Smooth muscle cell (in vitro differentiated cells): ENCODE measurements at regions not wholly inside any gene's neighbourhood (a gene's known extent, or its start where the extent isn't known, plus 50 kb on each side); places are given as distances from the start of the nearest gene placed in this dataset.

Experiments
- DNase-seq: peaks from one replicate; lab custom pipeline; 2025; ENCODE audit not compliant: unreplicated experiment; lab: John Stamatoyannopoulos, UW
- H2AFZ ChIP-seq: fragments of 200-600 bp; sonication (generic); 2 replicates; pipeline ENCODE4 v1.6.0; 2016; ENCODE audit warnings: antibody characterized with exemption, low read depth, mild to moderate bottlenecking
- H3F3A ChIP-seq: fragments of 200-600 bp; sonication (generic); 2 replicates; pipeline ENCODE4 v1.6.0; 2017; ENCODE audit warnings: antibody characterized with exemption, low read depth
- H3K27ac ChIP-seq: fragments of 200-600 bp; sonication (generic); 2 replicates; pipeline ENCODE4 v1.5.1; 2016; ENCODE audit warnings: low read depth, mild to moderate bottlenecking
- H3K27me3 ChIP-seq: fragments of 200-600 bp; sonication (generic); 2 replicates; pipeline ENCODE4 v1.6.1; 2016; ENCODE audit warnings: low read depth, mild to moderate bottlenecking
- H3K36me3 ChIP-seq: fragments of 200-600 bp; sonication (generic); 2 replicates; pipeline ENCODE4 v1.5.1; 2016; ENCODE audit warnings: low read depth
- H3K4me1 ChIP-seq: fragments of 200-600 bp; sonication (generic); 2 replicates; pipeline ENCODE4 v1.5.1; 2016; ENCODE audit warnings: low read depth
- H3K4me2 ChIP-seq: fragments of 200-600 bp; sonication (generic); 2 replicates; pipeline ENCODE4 v1.6.0; 2016; ENCODE audit warnings: mild to moderate bottlenecking
- H3K4me3 ChIP-seq: fragments of 200-600 bp; sonication (generic); 2 replicates; pipeline ENCODE4 v1.5.1; 2016; ENCODE audit warnings: mild to moderate bottlenecking
- H3K79me2 ChIP-seq: fragments of 200-600 bp; sonication (generic); 2 replicates; pipeline ENCODE4 v1.6.0; 2016; ENCODE audit warnings: low read depth, mild to moderate bottlenecking
- H3K9ac ChIP-seq: fragments of 200-600 bp; sonication (generic); 2 replicates; pipeline ENCODE4 v1.6.0; 2016; ENCODE audit warnings: low read depth
- H3K9me3 ChIP-seq: fragments of 200-600 bp; sonication (generic); replicated peaks from 2 replicates; pipeline ENCODE4 v1.5.1; 2016; ENCODE audit warnings: low read depth
- H4K20me1 ChIP-seq: fragments of 200-600 bp; sonication (generic); 2 replicates; pipeline ENCODE4 v1.6.0; 2016; ENCODE audit warnings: low read depth
- WGBS: methylation state at CpG from one replicate; pipeline ENCODE4 v1.1.7; 2016; ENCODE audit warnings: low lambda C conversion rate; 5-methylcytosine and 5-hydroxymethylcytosine counted together
- TF ChIP-seq, protein P1 (sequence below): fragments of 200-600 bp; sonication (generic); IDR thresholded peaks from 2 replicates; pipeline ENCODE4 v1.5.1; 2017; ENCODE audit warnings: borderline replicate concordance, mild to moderate bottlenecking, antibody characterized with exemption; ENCODE audit not compliant: insufficient read depth, poor library complexity, severe bottlenecking

DNA sequence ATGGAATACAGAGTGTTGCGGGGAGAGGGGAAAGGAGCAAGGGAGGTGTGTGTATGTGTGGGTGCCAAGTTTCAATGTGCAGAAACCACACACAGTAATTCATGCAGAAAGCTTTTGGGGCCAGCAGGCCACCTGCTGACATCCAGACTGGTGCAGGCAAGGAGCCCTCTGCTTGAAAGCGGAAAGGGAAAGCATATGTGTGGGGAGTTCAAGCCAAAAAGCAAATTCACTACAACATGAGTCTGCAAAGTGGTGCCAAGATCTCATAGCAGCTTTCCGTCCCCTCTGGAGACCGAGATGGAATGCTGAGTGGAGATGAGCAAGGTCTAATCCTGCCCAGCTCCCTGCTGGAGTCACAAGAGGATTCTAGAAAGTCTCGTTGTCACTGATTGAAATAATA is 159.7 kb upstream of the VLDLR start:
- Histone ChIP-seq H3K36me3 (no peaks in the 10 kb centered on the region), H3K4me3 (no peak overlapping the region), H3K4me1 (no peaks in the 10 kb centered on the region), H3K79me2 (no peaks in the 10 kb centered on the region), H4K20me1 (no peaks in the 10 kb centered on the region), H3K9me3 (no peaks in the 10 kb centered on the region), H2AFZ (no peak overlapping the region), H3F3A (no peaks in the 10 kb centered on the region), H3K4me2 (no peak overlapping the region), H3K9ac (no peak overlapping the region), H3K27me3 (no peaks in the 10 kb centered on the region), H3K27ac (no peak overlapping the region)
- 92% methylated on average over 5 of the region's 5 CpGs for WGBS
- TF ChIP-seq, protein P1, sequence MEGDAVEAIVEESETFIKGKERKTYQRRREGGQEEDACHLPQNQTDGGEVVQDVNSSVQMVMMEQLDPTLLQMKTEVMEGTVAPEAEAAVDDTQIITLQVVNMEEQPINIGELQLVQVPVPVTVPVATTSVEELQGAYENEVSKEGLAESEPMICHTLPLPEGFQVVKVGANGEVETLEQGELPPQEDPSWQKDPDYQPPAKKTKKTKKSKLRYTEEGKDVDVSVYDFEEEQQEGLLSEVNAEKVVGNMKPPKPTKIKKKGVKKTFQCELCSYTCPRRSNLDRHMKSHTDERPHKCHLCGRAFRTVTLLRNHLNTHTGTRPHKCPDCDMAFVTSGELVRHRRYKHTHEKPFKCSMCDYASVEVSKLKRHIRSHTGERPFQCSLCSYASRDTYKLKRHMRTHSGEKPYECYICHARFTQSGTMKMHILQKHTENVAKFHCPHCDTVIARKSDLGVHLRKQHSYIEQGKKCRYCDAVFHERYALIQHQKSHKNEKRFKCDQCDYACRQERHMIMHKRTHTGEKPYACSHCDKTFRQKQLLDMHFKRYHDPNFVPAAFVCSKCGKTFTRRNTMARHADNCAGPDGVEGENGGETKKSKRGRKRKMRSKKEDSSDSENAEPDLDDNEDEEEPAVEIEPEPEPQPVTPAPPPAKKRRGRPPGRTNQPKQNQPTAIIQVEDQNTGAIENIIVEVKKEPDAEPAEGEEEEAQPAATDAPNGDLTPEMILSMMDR = no peak
- DNase-seq = no peak

DNA sequence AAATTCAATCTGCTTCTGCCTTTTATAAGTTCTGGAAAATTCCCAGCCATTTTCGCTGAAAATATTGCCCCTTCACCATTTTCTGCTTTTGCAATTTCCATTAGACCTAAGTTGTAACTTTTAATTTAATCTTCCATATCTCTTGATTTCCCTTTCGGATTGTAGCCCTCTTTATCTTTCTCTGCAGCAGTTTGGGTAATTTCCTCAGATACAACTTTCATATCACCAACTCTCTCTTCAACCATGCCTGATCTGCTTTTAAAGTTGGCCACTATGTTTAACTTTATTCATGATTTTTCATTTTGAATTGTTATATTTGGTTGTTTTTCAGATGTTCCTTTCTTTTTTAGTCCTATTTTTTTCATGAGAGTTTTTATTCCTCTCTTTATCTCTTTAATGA is 157.0 kb upstream of the VLDLR start:
- H3K9ac ChIP-seq = no peak overlapping the region
- H4K20me1 ChIP-seq = no peaks in the 10 kb centered on the region
- H3K4me1 ChIP-seq = peaks cover 2% of the 10 kb centered on the region
- no peak overlapping the region for H2AFZ ChIP-seq
- TF ChIP-seq, protein P1 = no peak
- H3K4me2 ChIP-seq = no peak overlapping the region
- WGBS = 99% methylated on average over 2 of the region's 2 CpGs
- no peaks in the 10 kb centered on the region for H3K36me3 ChIP-seq
- no peaks in the 10 kb centered on the region for H3K27me3 ChIP-seq
- no peak overlapping the region for H3K27ac ChIP-seq
- H3K4me3 ChIP-seq = no peak overlapping the region
- no peaks in the 10 kb centered on the region for H3K79me2 ChIP-seq
- no peaks in the 10 kb centered on the region for H3K9me3 ChIP-seq
- DNase-seq = no peak
- H3F3A ChIP-seq = no peaks in the 10 kb centered on the region

DNA sequence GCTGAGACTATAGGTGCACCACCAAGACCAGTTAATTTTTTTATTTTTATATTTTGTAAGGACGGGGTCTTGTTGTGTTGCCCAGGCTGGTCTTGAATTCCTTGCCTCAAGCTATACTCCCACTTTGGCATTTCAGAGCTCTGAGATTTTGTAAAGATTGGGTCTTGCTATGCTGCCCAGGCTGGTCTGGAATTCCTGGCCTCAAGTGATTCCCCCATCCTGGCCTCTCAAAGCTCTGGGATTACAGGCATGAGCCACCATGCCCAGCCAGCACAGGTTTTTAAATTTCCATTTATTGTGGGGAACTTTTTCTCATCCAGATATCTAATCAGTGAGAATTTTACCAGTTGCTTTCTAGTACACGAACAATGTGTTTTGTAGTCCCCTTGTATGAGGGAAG is 156.1 kb upstream of the VLDLR start:
- Histone ChIP-seq H3K4me3 (no peak overlapping the region), H3K36me3 (no peaks in the 10 kb centered on the region), H3F3A (no peaks in the 10 kb centered on the region), H3K4me2 (no peak overlapping the region), H3K27me3 (no peaks in the 10 kb centered on the region), H4K20me1 (no peaks in the 10 kb centered on the region), H3K9ac (no peak overlapping the region), H3K27ac (no peak overlapping the region), H2AFZ (no peak overlapping the region), H3K4me1 (peaks cover 8% of the 10 kb centered on the region), H3K9me3 (no peaks in the 10 kb centered on the region), H3K79me2 (no peaks in the 10 kb centered on the region)
- TF ChIP-seq, protein P1 = no peak
- no peak for DNase-seq
- WGBS = 95% methylated on average over 2 of the region's 2 CpGs

DNA sequence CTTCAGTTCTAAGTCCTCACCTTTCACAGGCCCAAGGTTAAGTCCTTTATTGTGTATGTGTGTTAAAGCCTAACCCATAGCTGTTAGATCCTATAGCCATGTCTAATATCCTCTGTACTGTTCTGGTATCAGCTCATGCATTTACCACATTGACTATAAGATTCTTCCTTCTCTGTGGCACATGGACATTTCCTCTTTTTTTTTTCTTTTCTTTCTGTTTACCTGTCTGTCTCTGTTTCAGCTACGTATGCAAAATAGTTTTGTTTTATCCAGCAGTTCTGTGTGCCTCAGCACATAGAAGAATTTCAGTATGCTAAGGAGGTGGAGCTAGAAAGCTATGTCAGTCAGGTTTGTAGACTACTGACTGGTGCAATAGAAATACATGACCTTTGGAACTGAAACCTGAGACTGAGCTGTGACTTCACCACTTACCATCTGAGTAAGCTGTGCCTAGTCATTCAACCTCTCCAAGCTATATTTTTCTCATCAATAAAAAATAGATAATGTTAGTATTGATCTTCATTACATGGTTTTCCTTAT is 155.6 kb upstream of the VLDLR start:
- Histone ChIP-seq H3K4me2 (no peak overlapping the region), H3K79me2 (no peaks in the 10 kb centered on the region), H2AFZ (no peak overlapping the region), H3K36me3 (no peaks in the 10 kb centered on the region), H4K20me1 (no peaks in the 10 kb centered on the region), H3F3A (no peaks in the 10 kb centered on the region), H3K9me3 (no peaks in the 10 kb centered on the region), H3K4me1 (peaks cover 8% of the 10 kb centered on the region), H3K4me3 (no peak overlapping the region), H3K27ac (peak overlapping the region; percentile 31), H3K9ac (no peak overlapping the region), H3K27me3 (no peaks in the 10 kb centered on the region)
- WGBS = 77% methylated on average over 1 of the region's 1 CpG
- no peak for DNase-seq
- TF ChIP-seq, protein P1 = no peak
